ENCODE measurements at regions not wholly inside any gene's neighbourhood (a gene's known extent, or its start where the extent isn't known, plus 50 kb on each side); places are given as distances from the start of the nearest gene placed in this dataset.
"Not testable (repeated sequence)": the region's sequence is repeated elsewhere in the genome, so short reads cannot be mapped to it uniquely, and the experiment has no call there.

DNA sequence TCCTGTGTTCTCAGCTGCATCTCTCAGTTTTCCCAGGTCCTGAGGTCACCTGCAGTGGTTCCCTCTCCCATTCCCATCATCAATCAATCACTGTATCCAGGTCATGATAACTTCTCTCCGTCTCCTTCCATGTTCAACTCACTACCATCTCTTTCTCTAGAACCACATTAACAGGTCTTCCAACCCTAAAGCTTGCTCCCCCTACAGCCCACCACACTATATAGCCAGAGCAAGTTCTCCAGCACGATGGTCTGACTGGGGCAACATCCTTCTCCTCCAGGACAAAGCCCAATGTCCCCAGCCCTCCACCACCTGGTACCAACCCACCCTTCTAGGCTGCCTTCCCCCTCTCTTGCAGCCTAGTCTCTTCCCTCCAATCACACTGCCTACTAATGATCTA, 241.6 kb downstream of the CDK5RAP2 start:
- no peak for DNase-seq

DNA sequence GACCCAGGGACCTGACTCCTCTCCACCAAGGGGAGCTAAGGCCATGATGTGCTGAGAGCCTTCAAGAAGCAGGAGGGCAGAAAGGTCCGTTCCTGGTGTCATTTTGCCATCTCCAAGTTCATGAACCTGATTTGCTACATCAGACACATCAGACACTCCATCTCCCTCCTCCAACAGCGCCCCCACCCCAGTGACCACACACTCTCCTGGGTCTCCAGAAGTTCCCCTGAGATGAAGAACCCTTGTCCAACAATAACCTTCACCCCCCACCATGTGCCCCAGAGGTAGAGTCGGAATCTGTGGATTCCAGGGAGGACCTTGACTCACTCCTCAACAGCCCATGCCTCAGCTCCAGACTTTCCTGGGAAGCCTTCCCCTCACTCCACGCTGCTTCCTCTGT, 242.8 kb downstream of the CDK5RAP2 start:
- no peak for DNase-seq

DNA sequence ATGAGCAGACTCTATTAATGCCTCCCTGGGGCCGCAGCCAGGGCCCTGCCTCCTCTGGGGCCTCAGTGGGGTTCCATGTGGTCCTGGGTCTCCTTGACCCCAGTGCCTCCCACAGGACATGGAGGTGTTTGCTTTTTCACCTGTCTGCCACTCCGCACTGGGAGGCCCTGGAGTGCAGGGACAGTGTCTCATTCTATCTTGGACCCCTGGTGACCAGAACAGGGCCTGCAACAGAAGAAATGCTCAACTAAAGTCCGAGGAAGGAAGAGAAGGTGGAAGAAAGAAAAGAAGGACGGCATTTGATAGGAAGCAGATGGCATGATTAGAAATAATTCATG, 243.2 kb downstream of the CDK5RAP2 start:
- no peak for DNase-seq

DNA sequence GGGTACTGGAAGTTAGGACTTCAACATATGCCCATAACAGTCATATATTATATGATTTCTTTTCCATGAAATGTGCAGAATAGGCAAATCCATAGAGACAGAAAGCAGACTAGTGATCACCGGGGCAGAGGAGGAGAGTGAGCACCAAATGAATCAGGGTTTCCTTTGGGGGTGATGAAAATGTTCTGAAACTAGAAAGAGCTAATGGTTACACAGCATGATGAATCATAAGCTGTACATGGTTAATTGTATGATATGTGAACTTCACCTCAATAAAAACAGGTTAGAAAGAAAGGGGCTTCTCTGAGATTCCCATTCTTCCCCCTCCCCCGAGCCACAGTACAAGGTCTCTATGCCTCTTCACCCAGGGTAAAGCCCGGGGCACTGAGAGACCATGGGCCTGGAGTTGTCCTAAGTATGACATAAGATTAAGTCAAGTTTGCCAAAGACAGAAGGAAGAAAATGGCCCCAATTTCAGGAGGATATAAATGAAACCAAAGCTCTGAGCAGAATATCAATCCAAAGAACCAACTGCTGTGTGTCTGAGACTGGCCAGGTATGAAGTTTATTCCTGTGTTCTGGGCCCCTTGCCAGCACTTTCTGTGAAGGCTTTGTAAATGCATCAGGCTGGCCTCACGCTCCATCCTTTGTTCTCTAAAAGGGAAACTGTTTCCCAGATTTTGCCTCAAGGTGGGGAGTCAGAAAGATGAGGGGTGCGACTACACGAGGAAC, 243.8 kb downstream of the CDK5RAP2 start:
- DNase-seq = no peak

DNA sequence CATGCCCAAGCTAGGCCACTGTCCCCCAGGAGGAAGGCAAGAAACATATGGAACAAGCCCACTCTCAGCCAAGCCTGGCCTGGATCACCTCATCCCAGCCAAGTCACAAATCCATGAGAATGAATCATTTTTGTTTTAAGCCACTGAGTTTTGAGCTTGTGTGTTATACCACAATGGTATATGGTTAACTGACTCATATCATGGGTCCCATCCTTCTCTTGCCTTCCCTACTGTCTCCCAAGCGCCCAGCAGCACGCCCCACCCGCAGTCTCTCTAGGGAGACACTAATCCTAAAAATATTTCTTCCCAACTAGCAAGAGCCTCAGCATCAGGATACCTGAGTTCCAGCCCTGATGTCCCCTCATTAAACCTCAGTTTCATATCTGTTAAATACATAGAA, 248.1 kb downstream of the CDK5RAP2 start:
- DNase-seq = no peak

DNA sequence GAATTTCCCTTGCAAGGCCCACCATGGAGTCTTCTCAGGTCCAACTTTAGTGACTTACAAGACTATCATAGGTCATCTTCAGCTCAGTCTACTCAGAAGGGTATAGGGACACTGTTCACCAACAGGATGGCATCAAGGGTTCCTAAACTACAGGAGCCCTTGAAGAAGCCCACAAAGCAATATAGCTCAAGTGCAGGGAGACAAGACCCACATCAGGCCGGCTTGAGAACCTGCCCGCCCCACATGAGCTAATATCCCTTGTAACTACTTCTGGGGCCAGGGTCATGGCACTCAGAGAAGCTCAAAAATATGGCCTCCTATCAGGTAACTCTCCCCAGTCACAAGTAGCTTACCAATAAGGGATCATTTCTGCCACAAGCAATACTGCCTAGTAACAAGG, 249.9 kb downstream of the CDK5RAP2 start:
- no peak for DNase-seq

DNA sequence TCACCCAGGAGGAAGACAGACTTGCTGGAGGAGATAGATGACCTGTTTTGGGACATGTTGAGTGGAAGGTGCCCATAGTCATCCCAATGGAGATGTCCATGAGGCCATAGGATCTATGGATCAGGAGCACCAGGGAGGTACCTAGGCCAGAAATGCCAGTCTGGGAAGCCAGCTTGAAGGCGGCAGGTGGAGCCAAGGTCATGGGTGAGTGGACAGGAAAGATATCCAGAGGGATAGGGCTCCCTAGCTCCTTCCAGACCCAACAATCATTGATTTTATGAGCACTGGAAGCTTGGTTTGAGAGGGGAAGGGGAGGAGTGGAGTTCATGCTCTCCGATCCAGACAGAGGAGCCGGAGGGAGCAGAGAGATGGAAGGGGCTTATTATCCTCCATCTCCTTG, 252.6 kb downstream of the CDK5RAP2 start:
- DNase-seq = no peak

DNA sequence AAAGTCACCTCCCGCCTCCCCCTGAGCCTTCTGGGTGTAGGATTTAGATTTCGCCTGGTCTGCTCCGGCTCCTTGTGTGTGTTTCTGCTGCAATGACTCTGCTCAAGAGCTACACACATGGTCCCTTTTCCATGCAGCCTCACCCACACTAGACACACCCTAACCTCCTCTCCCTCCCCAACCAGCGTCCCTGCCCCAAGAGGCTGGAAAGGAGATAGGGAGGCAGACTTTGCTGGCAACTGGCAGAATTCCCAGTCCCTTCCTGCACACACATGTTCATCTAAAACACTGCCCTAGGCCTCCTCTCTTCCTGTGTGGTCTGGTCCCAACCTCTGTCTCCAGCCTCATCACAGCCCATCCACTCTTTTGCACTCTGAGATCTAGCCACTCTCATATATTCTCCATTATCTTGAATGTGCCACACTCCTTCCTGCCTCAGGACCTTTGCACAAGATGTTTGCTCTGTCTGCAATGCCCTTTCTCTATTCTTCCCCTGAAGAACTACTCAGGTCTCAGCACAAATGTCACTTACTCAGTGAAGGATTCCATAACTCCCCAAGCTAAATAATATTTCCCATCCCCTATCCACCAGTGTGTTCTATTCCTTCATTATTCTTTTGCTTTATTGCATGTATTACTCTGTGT, 253.8 kb downstream of the CDK5RAP2 start:
- DNase-seq = no peak

DNA sequence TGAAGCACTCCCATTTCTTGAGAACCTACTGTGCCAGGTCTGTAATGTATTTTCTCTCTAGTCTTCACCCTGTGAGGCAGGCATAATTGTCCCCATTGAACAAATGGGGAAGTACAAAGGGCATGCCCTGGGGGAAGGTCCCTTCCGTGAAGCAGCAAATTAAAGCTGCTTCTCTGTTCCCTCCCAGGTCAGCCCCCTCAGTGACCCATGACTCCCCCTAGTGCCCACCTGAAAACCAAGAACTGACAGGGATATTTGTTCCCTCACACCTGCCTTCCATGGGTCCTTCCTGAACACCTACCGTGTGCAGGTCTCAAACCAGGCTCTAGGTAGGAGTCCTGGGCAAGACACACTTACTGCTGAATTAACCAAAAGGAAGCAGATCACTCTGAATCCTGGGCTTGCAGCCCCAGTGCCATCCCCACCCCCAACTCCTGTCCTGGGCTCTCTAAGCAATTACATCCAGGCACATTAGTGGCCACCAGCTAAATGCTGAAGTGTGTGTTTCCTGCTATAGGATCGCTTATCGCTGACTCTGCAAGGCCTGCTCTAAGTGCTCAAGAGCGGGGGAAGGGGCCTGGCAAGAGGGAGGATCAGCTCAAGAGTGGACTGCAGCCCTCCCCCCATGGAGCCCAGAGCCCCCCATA, 254.8 kb downstream of the CDK5RAP2 start:
- DNase-seq = no peak

DNA sequence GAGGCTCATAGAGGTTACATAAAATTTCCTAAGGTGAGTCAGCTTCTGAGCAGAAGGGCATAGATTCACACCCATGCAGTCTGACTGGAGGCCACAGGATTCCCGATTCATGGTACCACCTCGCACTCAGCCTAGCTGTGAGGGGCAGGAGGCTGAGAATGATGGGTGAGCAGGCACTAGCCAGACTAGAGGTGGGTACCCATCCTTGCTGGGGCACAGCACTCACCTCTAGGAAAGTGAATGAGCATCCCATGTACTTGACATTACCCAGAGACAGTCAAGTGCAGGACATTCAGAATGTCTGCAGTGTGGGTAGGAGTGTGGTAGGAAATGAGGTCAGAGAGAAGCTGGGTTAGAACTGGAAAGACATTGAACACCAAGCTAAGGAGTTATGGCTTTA, 255.5 kb downstream of the CDK5RAP2 start:
- no peak for DNase-seq

DNA sequence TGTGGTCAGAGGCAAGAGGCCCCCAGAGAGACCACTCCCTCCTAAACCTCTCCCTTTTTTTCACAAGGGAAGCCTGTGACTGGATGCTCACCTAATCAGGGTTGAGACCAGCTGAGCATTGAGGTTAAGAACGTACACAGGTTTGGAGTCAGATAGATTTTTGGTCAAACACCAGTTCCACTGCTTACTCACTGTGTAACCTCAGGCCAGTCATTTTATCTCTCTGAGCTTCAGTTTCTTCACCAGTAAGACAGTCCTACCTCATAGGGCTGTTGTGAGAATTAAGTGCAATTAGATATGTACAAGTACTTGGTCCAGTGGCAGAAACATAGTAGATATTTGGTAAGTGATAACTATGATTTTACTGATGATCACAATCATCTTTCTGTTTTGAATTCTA, 256.8 kb downstream of the CDK5RAP2 start:
- no peak for DNase-seq

DNA sequence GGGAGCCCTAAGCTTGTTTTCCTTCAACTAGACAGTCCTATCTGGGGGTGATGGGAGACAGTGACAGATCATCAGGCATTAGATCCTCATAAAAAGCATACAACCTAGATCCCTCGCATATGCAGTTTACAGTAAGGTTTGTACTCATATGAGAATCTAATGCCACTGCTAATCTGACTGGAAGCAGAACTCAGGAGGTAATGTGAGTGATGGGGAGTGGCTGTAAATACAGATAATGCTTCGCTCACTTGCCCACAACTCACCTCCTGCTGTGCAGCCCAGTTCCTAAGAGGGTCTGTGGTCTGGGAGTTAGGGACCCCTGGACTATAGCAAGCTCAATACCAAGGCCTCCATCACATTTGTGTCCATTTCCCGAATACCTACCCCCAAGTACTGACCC, 260.5 kb downstream of the CDK5RAP2 start:
- no peak for DNase-seq

DNA sequence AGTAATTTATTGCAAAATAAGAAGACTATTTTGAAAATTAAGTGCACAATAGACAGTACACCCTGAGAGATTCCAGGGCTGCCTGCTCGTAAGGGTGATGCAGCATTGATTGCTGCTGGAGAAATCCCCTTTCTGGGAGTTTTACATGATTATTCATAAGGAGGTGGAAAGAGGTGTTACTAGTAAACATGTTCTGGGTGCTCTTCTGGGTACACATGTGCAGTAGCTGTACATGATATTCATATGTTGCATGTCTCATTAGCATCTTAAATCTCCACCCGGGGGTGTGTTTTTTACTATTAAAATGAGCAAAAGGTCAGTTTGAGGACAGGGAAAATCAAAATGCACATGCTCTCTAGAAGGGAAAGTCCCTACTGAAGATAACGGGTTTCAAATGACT, 264.8 kb downstream of the CDK5RAP2 start:
- no peak for DNase-seq

DNA sequence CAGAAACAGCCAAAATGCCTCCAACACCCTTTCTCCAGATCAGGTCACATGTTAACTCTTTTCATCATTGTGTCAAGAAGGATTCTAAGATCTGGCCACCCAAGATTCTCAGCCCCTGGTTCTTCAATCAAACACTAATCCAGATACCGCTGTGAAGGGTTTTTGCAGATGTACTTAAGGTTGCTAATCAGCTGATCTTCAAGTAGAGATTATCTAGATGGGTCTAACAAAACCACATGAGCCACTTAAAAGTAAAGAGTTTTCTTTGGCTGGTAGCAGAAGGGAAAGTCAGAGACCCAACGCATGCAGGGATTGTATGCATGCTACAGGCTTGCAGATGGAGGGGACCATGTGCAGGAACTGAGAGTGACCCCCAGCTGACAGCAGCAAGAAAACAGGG, 267.9 kb downstream of the CDK5RAP2 start:
- DNase-seq = no peak

DNA sequence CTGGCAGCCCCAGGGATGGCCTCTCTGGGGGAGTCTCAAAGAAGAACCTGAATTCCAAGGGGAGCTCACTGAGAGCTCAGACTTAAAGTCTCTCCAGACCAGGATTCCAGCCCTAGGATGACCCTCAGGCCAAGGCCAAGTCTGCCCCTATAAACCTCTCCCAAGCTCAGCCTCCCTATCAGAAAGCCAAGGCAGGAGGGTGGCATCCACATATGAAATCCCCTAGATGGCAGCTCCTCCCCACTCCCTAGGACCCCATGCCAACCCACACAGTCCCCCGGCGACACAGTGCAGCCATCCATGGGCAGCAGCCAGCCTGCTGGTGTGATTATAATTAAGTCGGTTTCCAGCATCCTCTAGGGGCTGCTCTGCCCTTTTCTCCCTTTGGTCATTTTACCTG, 269.9 kb downstream of the CDK5RAP2 start:
- DNase-seq = no peak

DNA sequence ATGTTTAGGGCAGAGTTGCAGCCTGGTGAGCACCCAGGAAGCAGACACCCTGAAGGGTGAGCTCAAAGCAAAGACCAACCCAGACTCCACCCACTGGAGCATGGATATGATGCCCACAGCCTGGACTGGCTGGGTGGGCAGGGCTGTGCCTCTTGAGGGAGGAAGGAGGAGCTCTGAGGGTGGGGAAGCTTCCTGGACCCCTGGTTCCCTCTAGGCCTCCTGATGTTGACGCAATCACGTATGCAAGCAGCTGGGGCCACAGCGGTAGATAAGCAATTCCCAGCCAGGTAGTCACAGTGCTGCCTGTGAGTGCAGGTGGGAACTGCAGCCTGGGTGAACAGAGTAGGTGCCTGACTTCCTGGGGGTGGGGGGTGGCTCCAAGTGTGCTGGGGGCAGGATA, 271.5 kb downstream of the CDK5RAP2 start:
- DNase-seq = no peak

DNA sequence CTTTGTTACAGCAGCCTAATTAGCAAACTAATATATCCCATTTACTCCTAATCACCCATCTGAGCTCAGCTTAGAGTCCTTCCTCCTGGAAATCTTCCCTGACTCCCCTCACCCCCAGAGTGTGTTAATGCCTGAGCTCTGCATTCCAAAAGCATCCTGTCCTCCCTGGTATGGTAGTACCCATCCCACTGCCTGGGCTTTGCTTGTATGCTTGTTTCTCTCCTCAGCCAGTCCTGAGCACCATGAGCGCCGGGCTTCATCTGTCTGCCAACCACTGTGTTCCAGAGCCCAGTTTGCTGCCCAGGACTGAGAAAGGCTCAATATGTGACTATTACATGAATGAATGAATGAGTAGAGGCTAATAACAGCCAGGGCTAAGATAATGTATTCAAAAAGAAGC, 272.4 kb downstream of the CDK5RAP2 start:
- no peak for DNase-seq

DNA sequence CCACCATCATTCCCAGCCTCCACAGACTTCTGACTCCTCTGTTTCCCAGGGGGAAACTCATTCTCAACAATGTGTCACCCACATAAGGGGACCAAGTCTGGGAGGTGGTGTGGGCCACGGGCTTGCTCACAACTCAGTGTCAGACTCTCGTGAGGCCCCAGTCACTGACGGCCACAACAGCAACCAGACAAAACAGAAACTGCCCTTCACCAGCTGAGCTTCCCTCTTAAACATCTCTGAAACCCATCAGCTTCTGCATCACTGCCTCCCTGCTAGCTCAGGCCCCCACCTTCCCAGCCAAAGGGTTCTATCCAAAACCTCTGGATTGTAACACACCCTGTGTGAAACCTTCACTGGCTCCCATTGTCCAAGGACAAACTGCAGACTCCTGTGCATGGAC, 273.4 kb downstream of the CDK5RAP2 start:
- DNase-seq = no peak

DNA sequence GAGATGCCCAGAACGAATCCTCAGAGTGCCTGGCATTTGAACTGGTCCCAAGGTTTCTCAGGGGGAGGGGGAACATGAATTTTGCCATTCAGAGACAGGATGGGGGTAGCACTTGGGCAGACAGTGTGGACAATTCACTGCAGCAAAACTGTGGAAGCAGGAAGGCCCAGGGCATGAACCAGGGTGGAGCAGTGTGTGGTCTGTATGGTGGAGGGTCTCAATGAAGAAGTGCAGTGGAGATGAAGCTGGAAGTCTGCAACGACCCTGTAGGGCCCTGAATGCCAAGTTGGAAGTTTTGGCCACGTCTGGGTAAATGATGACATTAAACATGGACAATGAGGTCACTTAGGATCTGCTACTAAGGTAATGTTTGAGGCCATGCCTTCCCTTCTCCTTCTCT, 273.9 kb downstream of the CDK5RAP2 start:
- DNase-seq = no peak

DNA sequence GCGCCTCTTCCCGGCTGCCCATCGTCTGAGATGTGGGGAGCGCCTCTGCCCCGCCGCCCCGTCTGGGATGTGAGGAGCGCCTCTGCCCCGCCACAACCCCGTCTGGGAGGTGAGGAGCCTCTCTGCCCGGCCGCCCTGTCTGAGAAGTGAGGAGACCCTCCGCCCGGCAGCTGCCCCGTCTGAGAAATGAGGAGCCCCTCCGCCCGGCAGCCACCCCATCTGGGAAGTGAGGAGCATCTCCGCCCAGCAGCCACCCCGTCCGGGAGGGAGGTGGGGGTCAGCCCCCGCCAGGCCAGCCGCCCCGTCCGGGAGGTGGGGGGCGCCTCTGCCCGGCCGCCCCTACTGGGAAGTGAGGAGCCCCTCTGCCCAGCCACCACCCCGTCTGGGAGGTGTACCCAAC, 275.1 kb downstream of the CDK5RAP2 start:
- not testable (repeated sequence) for DNase-seq

DNA sequence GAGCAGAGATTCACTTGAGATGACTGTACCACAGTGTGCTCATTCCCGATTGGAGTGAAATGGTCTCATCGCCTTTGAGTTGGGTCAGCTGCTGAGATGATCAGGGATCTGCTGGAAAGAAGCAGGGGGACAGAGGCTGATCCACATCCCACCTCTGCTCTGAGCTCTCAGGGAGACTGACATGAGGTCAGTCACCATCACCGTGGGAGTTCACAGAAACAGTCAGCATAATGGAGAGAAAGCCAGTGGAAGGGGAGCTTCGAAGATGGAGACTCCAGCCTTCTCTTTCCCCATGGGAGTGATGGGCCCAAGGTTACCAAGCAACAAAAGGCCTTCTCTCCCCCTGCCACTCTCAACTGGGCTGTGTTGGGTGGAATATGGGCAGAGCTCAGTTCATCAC, 276.4 kb downstream of the CDK5RAP2 start:
- DNase-seq = no peak

DNA sequence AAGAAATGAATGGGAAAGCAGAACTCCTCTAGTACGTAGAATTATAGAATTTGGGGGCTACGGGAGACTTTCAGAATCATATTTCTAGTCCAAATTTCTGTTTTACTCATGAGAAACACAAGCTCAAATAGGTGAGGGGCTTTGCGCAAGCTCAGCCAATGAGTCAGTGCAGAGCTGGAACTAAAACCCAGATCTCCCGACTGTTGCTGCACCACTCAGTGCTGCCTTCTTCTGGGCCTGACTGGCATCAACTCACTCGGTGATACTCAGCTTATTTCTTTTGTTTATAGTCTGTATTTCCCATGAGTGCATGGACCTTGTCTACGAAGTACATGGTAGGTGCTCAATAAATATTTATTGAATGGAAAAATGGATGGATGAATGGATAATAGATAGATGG, 280.2 kb downstream of the CDK5RAP2 start:
- DNase-seq = no peak

DNA sequence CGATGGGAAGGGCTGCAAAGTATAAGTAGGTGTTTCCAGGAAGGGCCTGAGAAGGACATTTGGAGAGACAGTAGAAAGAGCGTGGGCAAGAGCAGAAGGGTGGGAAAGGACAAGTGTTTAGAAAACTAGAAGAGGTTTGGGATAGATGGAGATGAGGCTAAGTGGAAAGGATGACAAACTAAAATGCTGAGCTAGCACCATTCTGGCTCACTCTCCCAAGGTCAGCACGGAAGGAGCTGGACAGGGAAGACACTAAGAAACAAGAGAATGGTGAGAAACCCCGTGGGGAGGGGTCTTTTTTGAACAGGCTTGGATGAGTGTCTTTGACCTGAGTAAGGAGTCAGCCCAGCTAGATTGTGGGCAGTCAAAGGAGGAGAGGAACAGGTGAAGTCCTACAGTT, 286.0 kb downstream of the CDK5RAP2 start:
- no peak for DNase-seq

DNA sequence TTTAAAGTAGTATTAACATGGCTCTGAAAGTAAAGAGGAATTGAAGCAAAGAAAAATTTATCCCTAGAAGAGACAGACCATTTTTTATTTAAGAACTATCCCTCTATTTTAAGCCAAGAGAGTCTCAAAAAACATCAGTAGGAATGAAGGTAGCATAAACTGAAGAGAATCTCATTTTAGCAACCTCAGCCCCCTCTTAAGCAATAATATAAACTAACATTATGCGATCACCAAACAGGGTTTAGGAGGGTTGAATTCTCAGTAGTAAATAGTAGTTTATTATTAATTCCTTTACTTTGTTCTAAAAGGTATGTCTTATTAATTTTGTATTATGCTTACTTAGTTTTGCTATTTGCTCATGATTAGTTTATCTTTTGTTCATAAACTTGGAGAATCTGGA, 287.4 kb downstream of the CDK5RAP2 start:
- no peak for DNase-seq

DNA sequence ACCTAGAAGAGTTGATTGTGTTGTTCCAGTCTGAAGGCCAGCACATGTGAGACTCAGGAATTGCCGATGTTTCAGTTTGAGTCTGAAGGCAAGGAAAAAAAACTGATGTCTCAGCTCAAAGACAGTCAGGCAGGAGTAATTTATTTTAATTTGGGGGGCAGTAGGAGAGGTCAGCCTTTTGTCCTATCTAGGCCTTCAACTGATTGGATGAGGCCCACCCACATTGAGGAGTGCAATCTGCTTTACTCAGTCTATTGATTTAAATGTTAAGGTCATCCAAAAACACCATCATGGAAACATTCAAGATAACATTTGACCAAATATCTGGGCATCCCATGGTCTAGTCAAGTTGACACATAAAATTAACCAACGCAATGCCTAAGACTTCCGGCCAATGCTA, 288.9 kb downstream of the CDK5RAP2 start:
- DNase-seq = no peak

Data from suppressor macrophage treated with lipopolysaccharide for 4 hours (primary cell).